ENCODE measurements at regions not wholly inside any gene's neighbourhood (a gene's known extent, or its start where the extent isn't known, plus 50 kb on each side); places are given as distances from the start of the nearest gene placed in this dataset.

DNA sequence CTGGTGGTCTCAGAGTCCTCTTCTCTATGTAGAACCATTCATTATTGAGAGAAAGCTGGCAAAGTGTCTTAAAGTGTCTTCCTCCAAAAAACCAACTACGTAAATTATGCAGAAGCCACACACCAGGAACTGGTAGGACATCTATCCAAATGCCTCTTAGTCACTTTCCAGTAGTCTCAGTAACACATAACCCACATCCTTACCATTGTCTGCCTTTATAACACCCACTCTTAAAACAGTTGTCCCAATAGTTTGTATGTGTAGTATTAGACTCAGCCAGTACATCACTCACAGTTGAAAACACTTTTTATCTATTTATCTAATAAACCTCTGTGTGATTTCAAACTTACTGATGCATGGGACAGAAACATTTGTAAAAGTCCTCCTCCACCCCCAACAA is 143.6 kb upstream of the HNRNPA3 start (continued):
- no peak for TF ChIP-seq ZNF274 (IDR thresholded peaks at IDR 0.05; ENCODE audit: low read length)
- TF ChIP-seq ZNF274 (tag by site-specific recombination; IDR thresholded peaks at IDR 0.05; ENCODE audit: borderline replicate concordance), result no peak

DNA sequence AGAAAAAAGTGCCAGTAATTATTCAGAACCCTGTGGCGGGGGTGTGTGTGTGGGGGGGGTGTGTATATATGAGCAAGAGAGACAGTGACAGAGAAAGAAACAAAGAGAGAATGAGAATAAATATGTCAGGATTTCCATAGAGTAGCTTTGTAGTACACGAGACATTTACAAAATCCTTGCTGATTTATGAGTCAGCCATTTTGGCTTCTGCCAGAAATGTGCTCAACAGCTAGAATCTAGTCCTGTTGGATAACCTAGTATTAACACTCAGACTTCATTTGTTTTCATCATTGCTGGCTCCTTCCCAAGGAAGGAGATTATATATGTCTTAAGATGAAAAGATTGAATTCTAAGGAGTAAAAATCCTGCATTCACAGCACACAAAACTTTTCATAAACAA is 140.5 kb upstream of the HNRNPA3 start:
- CTCF ChIA-PET, result interaction anchor here (0.6 to 1.1 kb wide), 2 partner anchors 15 to 45 kb away, joined by 3 to 4 read pairs; no protein-coding TSS in a partner anchor
- no peak for TF ChIP-seq ZXDB (tag by site-specific recombination; IDR thresholded peaks at IDR 0.05)
- TF ChIP-seq ZNF658 (tag by site-specific recombination; IDR thresholded peaks at IDR 0.05), result no peak
- no peak for TF ChIP-seq SCRT2 (tag by site-specific recombination; IDR thresholded peaks at IDR 0.05)
- no peak for TF ChIP-seq GLIS1 (tag by site-specific recombination; IDR thresholded peaks at IDR 0.05)

DNA sequence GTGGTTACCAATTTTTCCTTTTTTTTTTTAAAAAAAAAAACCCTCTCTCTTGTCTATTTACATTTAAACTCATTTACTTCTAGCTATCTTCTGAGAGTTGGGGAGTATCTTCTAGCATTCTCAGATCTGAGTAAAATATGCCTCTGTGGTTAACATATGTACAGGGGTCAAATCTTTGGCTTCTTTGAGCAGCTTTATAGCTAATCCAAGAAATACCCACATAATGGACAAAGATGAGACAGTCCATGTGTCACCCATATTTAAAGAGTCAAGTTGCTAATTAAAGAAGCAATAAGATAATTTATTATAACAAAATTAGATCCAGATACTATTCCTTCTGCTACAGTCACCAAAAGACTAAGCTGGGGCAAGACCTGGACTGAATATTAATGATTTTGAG is 139.0 kb upstream of the HNRNPA3 start:
- ChIA-PET CTCF (interaction anchor here (0.7 kb wide), 1 partner anchor 870 kb away, joined by 3 read pairs; no protein-coding TSS in a partner anchor), POLR2A (no interaction called here)
- H3K27ac ChIP-seq (ENCODE audit: extremely low read depth, low read depth, low read length), result no peak overlapping the region
- H3K36me3 ChIP-seq (ENCODE audit: control insufficient read depth in 2 of 2, insufficient read depth in 1 of 2, low read length in 2 of 2), result no peaks in the 10 kb centered on the region
- no peaks in the 10 kb centered on the region for H3K9me3 ChIP-seq (ENCODE audit: control insufficient read depth, insufficient read depth, low read depth, low read length)
- no peak overlapping the region for H3K4me3 ChIP-seq (ENCODE audit: low read depth, low read length)
- H3K4me1 ChIP-seq (ENCODE audit: control insufficient read depth, insufficient read depth, low read length), result peaks cover 15% of the 10 kb centered on the region; the same call in 1 of the 2 replicates
- no peak for TF ChIP-seq ZIC2 (tag by site-specific recombination; IDR thresholded peaks at IDR 0.05)
- no peak for TF ChIP-seq ZSCAN23 (tag by site-specific recombination; IDR thresholded peaks at IDR 0.05)
- no peak for TF ChIP-seq SP3 (tag by site-specific recombination; IDR thresholded peaks at IDR 0.05)
- TF ChIP-seq, protein P1, sequence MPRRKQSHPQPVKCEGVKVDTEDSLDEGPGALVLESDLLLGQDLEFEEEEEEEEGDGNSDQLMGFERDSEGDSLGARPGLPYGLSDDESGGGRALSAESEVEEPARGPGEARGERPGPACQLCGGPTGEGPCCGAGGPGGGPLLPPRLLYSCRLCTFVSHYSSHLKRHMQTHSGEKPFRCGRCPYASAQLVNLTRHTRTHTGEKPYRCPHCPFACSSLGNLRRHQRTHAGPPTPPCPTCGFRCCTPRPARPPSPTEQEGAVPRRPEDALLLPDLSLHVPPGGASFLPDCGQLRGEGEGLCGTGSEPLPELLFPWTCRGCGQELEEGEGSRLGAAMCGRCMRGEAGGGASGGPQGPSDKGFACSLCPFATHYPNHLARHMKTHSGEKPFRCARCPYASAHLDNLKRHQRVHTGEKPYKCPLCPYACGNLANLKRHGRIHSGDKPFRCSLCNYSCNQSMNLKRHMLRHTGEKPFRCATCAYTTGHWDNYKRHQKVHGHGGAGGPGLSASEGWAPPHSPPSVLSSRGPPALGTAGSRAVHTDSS (tag by site-specific recombination; IDR thresholded peaks at IDR 0.05), result no peak
- TF ChIP-seq SP2 (tag by site-specific recombination; IDR thresholded peaks at IDR 0.05), result no peak
- no peak for TF ChIP-seq ZNF670 (tag by site-specific recombination; IDR thresholded peaks at IDR 0.05; ENCODE audit: low read depth)
- TF ChIP-seq ZNF426 (tag by site-specific recombination; IDR thresholded peaks at IDR 0.05), result no peak
- TF ChIP-seq, protein P2, sequence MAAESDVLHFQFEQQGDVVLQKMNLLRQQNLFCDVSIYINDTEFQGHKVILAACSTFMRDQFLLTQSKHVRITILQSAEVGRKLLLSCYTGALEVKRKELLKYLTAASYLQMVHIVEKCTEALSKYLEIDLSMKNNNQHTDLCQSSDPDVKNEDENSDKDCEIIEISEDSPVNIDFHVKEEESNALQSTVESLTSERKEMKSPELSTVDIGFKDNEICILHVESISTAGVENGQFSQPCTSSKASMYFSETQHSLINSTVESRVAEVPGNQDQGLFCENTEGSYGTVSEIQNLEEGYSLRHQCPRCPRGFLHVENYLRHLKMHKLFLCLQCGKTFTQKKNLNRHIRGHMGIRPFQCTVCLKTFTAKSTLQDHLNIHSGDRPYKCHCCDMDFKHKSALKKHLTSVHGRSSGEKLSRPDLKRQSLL (tag by site-specific recombination; IDR thresholded peaks at IDR 0.05), result no peak
- TF ChIP-seq ZNF623 (tag by site-specific recombination; IDR thresholded peaks at IDR 0.05), result no peak
- TF ChIP-seq ZNF23 (tag by site-specific recombination; IDR thresholded peaks at IDR 0.05; ENCODE audit: borderline replicate concordance), result no peak
- TF ChIP-seq, protein P3, sequence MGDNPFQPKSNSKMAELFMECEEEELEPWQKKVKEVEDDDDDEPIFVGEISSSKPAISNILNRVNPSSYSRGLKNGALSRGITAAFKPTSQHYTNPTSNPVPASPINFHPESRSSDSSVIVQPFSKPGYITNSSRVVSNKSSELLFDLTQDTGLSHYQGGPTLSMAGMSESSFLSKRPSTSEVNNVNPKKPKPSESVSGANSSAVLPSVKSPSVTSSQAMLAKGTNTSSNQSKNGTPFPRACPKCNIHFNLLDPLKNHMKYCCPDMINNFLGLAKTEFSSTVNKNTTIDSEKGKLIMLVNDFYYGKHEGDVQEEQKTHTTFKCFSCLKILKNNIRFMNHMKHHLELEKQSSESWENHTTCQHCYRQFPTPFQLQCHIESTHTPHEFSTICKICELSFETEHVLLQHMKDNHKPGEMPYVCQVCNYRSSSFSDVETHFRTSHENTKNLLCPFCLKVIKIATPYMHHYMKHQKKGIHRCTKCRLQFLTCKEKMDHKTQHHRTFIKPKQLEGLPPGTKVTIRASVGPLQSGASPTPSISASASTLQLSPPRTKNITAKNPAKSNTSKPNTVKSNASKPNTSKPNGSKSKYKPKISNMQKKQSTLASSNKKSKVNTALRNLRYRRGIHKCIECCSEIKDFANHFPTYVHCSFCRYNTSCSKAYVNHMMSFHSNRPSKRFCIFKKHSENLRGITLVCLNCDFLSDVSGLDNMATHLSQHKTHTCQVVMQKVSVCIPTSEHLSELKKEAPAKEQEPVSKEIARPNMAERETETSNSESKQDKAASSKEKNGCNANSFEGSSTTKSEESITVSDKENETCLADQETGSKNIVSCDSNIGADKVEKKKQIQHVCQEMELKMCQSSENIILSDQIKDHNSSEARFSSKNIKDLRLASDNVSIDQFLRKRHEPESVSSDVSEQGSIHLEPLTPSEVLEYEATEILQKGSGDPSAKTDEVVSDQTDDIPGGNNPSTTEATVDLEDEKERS (tag by site-specific recombination; IDR thresholded peaks at IDR 0.05), result no peak
- no peak for TF ChIP-seq ZFP41 (tag by site-specific recombination; IDR thresholded peaks at IDR 0.05; ENCODE audit: borderline replicate concordance)
- TF ChIP-seq ZSCAN30 (tag by site-specific recombination; IDR thresholded peaks at IDR 0.05), result no peak
- no peak for TF ChIP-seq ZNF561 (tag by site-specific recombination; IDR thresholded peaks at IDR 0.05; ENCODE audit: borderline replicate concordance)
- no peak for TF ChIP-seq YY1 (tag by site-specific recombination; IDR thresholded peaks at IDR 0.05)
- TF ChIP-seq ZNF140 (tag by site-specific recombination; IDR thresholded peaks at IDR 0.05), result no peak
- no peak for TF ChIP-seq ZNF624 (tag by site-specific recombination; IDR thresholded peaks at IDR 0.05)
- TF ChIP-seq, protein P4, sequence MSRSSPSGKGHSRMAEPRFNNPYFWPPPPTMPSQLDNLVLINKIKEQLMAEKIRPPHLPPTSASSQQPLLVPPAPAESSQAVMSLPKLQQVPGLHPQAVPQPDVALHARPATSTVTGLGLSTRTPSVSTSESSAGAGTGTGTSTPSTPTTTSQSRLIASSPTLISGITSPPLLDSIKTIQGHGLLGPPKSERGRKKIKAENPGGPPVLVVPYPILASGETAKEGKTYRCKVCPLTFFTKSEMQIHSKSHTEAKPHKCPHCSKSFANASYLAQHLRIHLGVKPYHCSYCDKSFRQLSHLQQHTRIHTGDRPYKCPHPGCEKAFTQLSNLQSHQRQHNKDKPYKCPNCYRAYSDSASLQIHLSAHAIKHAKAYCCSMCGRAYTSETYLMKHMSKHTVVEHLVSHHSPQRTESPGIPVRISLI (tag by site-specific recombination; IDR thresholded peaks at IDR 0.05), result no peak
- TF ChIP-seq, protein P5, sequence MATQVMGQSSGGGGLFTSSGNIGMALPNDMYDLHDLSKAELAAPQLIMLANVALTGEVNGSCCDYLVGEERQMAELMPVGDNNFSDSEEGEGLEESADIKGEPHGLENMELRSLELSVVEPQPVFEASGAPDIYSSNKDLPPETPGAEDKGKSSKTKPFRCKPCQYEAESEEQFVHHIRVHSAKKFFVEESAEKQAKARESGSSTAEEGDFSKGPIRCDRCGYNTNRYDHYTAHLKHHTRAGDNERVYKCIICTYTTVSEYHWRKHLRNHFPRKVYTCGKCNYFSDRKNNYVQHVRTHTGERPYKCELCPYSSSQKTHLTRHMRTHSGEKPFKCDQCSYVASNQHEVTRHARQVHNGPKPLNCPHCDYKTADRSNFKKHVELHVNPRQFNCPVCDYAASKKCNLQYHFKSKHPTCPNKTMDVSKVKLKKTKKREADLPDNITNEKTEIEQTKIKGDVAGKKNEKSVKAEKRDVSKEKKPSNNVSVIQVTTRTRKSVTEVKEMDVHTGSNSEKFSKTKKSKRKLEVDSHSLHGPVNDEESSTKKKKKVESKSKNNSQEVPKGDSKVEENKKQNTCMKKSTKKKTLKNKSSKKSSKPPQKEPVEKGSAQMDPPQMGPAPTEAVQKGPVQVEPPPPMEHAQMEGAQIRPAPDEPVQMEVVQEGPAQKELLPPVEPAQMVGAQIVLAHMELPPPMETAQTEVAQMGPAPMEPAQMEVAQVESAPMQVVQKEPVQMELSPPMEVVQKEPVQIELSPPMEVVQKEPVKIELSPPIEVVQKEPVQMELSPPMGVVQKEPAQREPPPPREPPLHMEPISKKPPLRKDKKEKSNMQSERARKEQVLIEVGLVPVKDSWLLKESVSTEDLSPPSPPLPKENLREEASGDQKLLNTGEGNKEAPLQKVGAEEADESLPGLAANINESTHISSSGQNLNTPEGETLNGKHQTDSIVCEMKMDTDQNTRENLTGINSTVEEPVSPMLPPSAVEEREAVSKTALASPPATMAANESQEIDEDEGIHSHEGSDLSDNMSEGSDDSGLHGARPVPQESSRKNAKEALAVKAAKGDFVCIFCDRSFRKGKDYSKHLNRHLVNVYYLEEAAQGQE (tag by site-specific recombination; IDR thresholded peaks at IDR 0.05), result no peak

More for the DNA sequence above, 140.5 kb upstream of the HNRNPA3 start:
- POLR2A ChIA-PET, result interaction anchor here (0.6 kb wide), 1 partner anchor 126 kb away, joined by 4 read pairs; no protein-coding TSS in a partner anchor
- H3K27ac ChIP-seq (ENCODE audit: extremely low read depth, low read depth, low read length), result no peak overlapping the region
- H3K4me3 ChIP-seq (ENCODE audit: low read depth, low read length), result no peak overlapping the region
- peaks cover 15% of the 10 kb centered on the region; the same call in 1 of the 2 replicates for H3K4me1 ChIP-seq (ENCODE audit: control insufficient read depth, insufficient read depth, low read length)
- no peaks in the 10 kb centered on the region for H3K9me3 ChIP-seq (ENCODE audit: control insufficient read depth, insufficient read depth, low read depth, low read length)
- H3K36me3 ChIP-seq (ENCODE audit: control insufficient read depth in 2 of 2, insufficient read depth in 1 of 2, low read length in 2 of 2), result no peaks in the 10 kb centered on the region
